ENCODE measurements at regions not wholly inside any gene's neighbourhood (a gene's known extent, or its start where the extent isn't known, plus 50 kb on each side); places are given as distances from the start of the nearest gene placed in this dataset.

DNA sequence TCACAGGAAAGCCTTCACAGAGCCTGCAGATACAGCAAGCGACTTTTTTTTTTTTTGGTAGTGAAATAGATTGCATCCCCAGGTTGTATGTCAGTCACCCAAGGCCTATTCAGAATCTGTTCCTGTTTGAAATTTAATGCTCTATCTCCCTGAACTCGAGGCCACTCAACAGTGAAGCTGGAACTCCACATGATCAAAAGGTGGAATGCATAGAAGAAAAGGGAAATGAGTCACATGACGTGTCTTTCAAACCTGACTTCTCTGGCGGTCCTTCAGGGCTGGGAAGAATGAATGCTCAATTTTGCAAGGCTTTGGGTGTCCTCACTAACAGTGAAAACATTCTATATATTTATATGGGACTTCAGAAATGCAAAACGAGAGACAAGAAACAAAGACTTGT, 88.4 kb upstream of the B3GAT2 start:
- Histone ChIP-seq H3K56ac (ENCODE audit: insufficient read length, low read depth, low read length) (no peak overlapping the region), H4K8ac (replicated peaks; ENCODE audit: insufficient read length, low read depth, low read length) (no peak overlapping the region), H4K91ac (ENCODE audit: insufficient read length, low read depth, low read length) (no peak overlapping the region), H3K9ac (ENCODE audit: extremely low read depth, insufficient read length, low read length) (no peak overlapping the region), H3K23me2 (ENCODE audit: insufficient read length, low read depth, low read length, poor library complexity, severe bottlenecking) (no peaks in the 10 kb centered on the region), H2BK15ac (ENCODE audit: low read depth, low read length) (no peak overlapping the region), H3K14ac (ENCODE audit: insufficient read depth, low read length) (no peak overlapping the region), H3K23ac (ENCODE audit: insufficient read length, low read depth, low read length) (no peak overlapping the region), H3K9me3 (ENCODE audit: control insufficient read depth, low read depth, low read length) (no peaks in the 10 kb centered on the region), H3T11ph (ENCODE audit: low read length) (no peak overlapping the region), H2AFZ (ENCODE audit: low read length) (no peak overlapping the region), H3K4me1 (ENCODE audit: insufficient read depth, low read length) (peaks cover 3% of the 10 kb centered on the region; the same call in 1 of the 2 replicates), H3K79me2 (ENCODE audit: insufficient read depth, low read length) (no peaks in the 10 kb centered on the region), H2BK5ac (ENCODE audit: insufficient read length, low read length) (no peak overlapping the region), H2BK120ac (ENCODE audit: low read depth, low read length, poor library complexity, severe bottlenecking) (no peak overlapping the region), H3K4me2 (ENCODE audit: insufficient read depth, insufficient read length, low read length) (no peak overlapping the region), H3K4ac (ENCODE audit: low read depth, low read length) (no peak overlapping the region), H2BK12ac (ENCODE audit: insufficient read length, low read depth, low read length) (no peak overlapping the region), H3K27ac (ENCODE audit: insufficient read length, low read depth, low read length) (no peak overlapping the region), H4K5ac (ENCODE audit: insufficient read length, low read depth, low read length) (no peak overlapping the region), H3K79me1 (ENCODE audit: insufficient read depth, low read depth, low read length, poor library complexity, severe bottlenecking) (no peaks in the 10 kb centered on the region), H4K20me1 (ENCODE audit: control insufficient read depth, insufficient read depth, insufficient read length) (no peaks in the 10 kb centered on the region), H2BK20ac (ENCODE audit: low read depth, low read length, poor library complexity, severe bottlenecking) (no peak overlapping the region), H3K27me3 (ENCODE audit: insufficient read depth, low read length) (no peaks in the 10 kb centered on the region), H2AK5ac (ENCODE audit: insufficient read length, low read length) (no peak overlapping the region), H3K18ac (ENCODE audit: insufficient read length, low read depth, low read length) (no peak overlapping the region)
- Mint-ChIP-seq H3K9me3 (no peaks in the 10 kb centered on the region), H3K4me3 (no peak overlapping the region), H3K27ac (no peak overlapping the region), H3K36me3 (ENCODE audit: insufficient read depth in 1 of 3, low read depth in 3 of 3) (no peaks in the 10 kb centered on the region), H3K27me3 (ENCODE audit: low read depth) (no peaks in the 10 kb centered on the region), H3K4me1 (peaks cover 0 to 3% of the 10 kb centered on the region in 2 experiments; a peak in 2 of 4 replicates)
- TF ChIP-seq, protein P1, sequence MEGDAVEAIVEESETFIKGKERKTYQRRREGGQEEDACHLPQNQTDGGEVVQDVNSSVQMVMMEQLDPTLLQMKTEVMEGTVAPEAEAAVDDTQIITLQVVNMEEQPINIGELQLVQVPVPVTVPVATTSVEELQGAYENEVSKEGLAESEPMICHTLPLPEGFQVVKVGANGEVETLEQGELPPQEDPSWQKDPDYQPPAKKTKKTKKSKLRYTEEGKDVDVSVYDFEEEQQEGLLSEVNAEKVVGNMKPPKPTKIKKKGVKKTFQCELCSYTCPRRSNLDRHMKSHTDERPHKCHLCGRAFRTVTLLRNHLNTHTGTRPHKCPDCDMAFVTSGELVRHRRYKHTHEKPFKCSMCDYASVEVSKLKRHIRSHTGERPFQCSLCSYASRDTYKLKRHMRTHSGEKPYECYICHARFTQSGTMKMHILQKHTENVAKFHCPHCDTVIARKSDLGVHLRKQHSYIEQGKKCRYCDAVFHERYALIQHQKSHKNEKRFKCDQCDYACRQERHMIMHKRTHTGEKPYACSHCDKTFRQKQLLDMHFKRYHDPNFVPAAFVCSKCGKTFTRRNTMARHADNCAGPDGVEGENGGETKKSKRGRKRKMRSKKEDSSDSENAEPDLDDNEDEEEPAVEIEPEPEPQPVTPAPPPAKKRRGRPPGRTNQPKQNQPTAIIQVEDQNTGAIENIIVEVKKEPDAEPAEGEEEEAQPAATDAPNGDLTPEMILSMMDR (conservative IDR thresholded peaks at IDR 0.05) = no peak
- no peak for DNase-seq
- no CpG with 5 or more reads among the region's 5 CpGs for WGBS (ENCODE audit: extremely low coverage, insufficient read length, low lambda C conversion rate)
